ENCODE measurements at regions not wholly inside any gene's neighbourhood (a gene's known extent, or its start where the extent isn't known, plus 50 kb on each side); places are given as distances from the start of the nearest gene placed in this dataset.
"Not testable (repeated sequence)": the region's sequence is repeated elsewhere in the genome, so short reads cannot be mapped to it uniquely, and the experiment has no call there.

- peak overlapping the region; percentile 57 for H3K27ac Mint-ChIP-seq
- no peak for DNase-seq
These were observed 98.2 kb upstream of the CHD2 start for GRCh38 chr15:92801774-92802464.

GRCh38 chr15:92803536-92803851 is 96.6 kb upstream of the CHD2 start:
- H3K4me3 Mint-ChIP-seq: no peak overlapping the region
- H3K9me3 ChIP-seq (ENCODE audit: control insufficient read depth, low read length, poor library complexity, severe bottlenecking): no peaks in the 10 kb centered on the region
- H3K27ac Mint-ChIP-seq: peak overlapping the region; percentile 79
- peaks cover 4% of the 10 kb centered on the region for H3K36me3 Mint-ChIP-seq (ENCODE audit: low read depth)
- H3K4me1 Mint-ChIP-seq: peaks cover 19% of the 10 kb centered on the region
- DNase-seq (no peak), ATAC-seq (no peak)
- H3K27me3 Mint-ChIP-seq: no peaks in the 10 kb centered on the region

More at GRCh38 chr15:92801774-92802464, 98.2 kb upstream of the CHD2 start:
- ATAC-seq: no peak
- H3K9me3 ChIP-seq (ENCODE audit: control insufficient read depth, low read length, poor library complexity, severe bottlenecking): no peaks in the 10 kb centered on the region
- Mint-ChIP-seq H3K4me3 (no peak overlapping the region), H3K4me1 (peaks cover 15% of the 10 kb centered on the region), H3K27me3 (no peaks in the 10 kb centered on the region), H3K36me3 (ENCODE audit: low read depth) (peaks cover 8% of the 10 kb centered on the region)

- Mint-ChIP-seq H3K4me3 (peak overlapping the region; percentile 47), H3K27me3 (no peaks in the 10 kb centered on the region), H3K4me1 (peaks cover 20% of the 10 kb centered on the region), H3K27ac (peak overlapping the region; percentile 79), H3K36me3 (ENCODE audit: low read depth) (peaks cover 4% of the 10 kb centered on the region)
- no peaks in the 10 kb centered on the region for H3K9me3 ChIP-seq (ENCODE audit: control insufficient read depth, low read length, poor library complexity, severe bottlenecking)
- DNase-seq (peak in 1 of 3 donors; percentile 28), ATAC-seq (peak; percentile 26)
These were observed 96.1 kb upstream of the CHD2 start for GRCh38 chr15:92803852-92804609.

GRCh38 chr15:92804610-92804936 is 95.6 kb upstream of the CHD2 start:
- ATAC-seq, DNase-seq: not testable (repeated sequence)

GRCh38 chr15:92805080-92805690 is 94.9 kb upstream of the CHD2 start:
- no peaks in the 10 kb centered on the region for H3K27me3 Mint-ChIP-seq
- ATAC-seq (no peak), DNase-seq (no peak)
- H3K36me3 Mint-ChIP-seq (ENCODE audit: low read depth): peaks cover 4% of the 10 kb centered on the region
- H3K27ac Mint-ChIP-seq: no peak overlapping the region
- H3K4me1 Mint-ChIP-seq: peaks cover 23% of the 10 kb centered on the region
- no peaks in the 10 kb centered on the region for H3K9me3 ChIP-seq (ENCODE audit: control insufficient read depth, low read length, poor library complexity, severe bottlenecking)
- H3K4me3 Mint-ChIP-seq: no peak overlapping the region

More at GRCh38 chr15:92804610-92804936, 95.6 kb upstream of the CHD2 start:
- peaks cover 21% of the 10 kb centered on the region for H3K4me1 Mint-ChIP-seq
- H3K4me3 Mint-ChIP-seq; H3K36me3 Mint-ChIP-seq (ENCODE audit: low read depth); H3K9me3 ChIP-seq (ENCODE audit: control insufficient read depth, low read length, poor library complexity, severe bottlenecking); H3K27me3 Mint-ChIP-seq; H3K27ac Mint-ChIP-seq: not testable (repeated sequence)

- Mint-ChIP-seq H3K27ac (peak overlapping the region; percentile 56), H3K4me3 (peak overlapping the region; percentile 13), H3K4me1 (peaks cover 29% of the 10 kb centered on the region)
- not testable (repeated sequence) for H3K36me3 Mint-ChIP-seq (ENCODE audit: low read depth); H3K9me3 ChIP-seq (ENCODE audit: control insufficient read depth, low read length, poor library complexity, severe bottlenecking); ATAC-seq; DNase-seq; H3K27me3 Mint-ChIP-seq
These were observed 94.0 kb upstream of the CHD2 start for GRCh38 chr15:92806171-92806570.

GRCh38 chr15:92806763-92807162 is 93.4 kb upstream of the CHD2 start:
- peaks cover 27% of the 10 kb centered on the region for H3K4me1 Mint-ChIP-seq
- no peak overlapping the region for H3K4me3 Mint-ChIP-seq
- no peak for DNase-seq

GRCh38 chr15:92807971-92808571 is 92.1 kb upstream of the CHD2 start:
- ATAC-seq (no peak), DNase-seq (no peak)
- Mint-ChIP-seq H3K27ac (peak overlapping the region; percentile 99), H3K4me1 (peaks cover 27% of the 10 kb centered on the region), H3K36me3 (ENCODE audit: low read depth) (peaks cover 2% of the 10 kb centered on the region), H3K27me3 (no peaks in the 10 kb centered on the region), H3K4me3 (peak overlapping the region; percentile 91)
- H3K9me3 ChIP-seq (ENCODE audit: control insufficient read depth, low read length, poor library complexity, severe bottlenecking): no peaks in the 10 kb centered on the region

More at GRCh38 chr15:92806763-92807162, 93.4 kb upstream of the CHD2 start:
- Mint-ChIP-seq H3K36me3 (ENCODE audit: low read depth) (peaks cover 2% of the 10 kb centered on the region), H3K27ac (peak overlapping the region; percentile 99), H3K27me3 (no peaks in the 10 kb centered on the region)
- no peak for ATAC-seq
- no peaks in the 10 kb centered on the region for H3K9me3 ChIP-seq (ENCODE audit: control insufficient read depth, low read length, poor library complexity, severe bottlenecking)

- no peaks in the 10 kb centered on the region for H3K9me3 ChIP-seq (ENCODE audit: control insufficient read depth, low read length, poor library complexity, severe bottlenecking)
- H3K27ac Mint-ChIP-seq: peak overlapping the region; percentile 99
- H3K36me3 Mint-ChIP-seq (ENCODE audit: low read depth): peaks cover 2% of the 10 kb centered on the region
- DNase-seq (no peak), ATAC-seq (no peak)
- no peaks in the 10 kb centered on the region for H3K27me3 Mint-ChIP-seq
- H3K4me3 Mint-ChIP-seq: peak overlapping the region; percentile 91
- peaks cover 30% of the 10 kb centered on the region for H3K4me1 Mint-ChIP-seq
These were observed 91.5 kb upstream of the CHD2 start for GRCh38 chr15:92808598-92809063.

GRCh38 chr15:92809064-92809879 is 90.9 kb upstream of the CHD2 start:
- no peaks in the 10 kb centered on the region for H3K9me3 ChIP-seq (ENCODE audit: control insufficient read depth, low read length, poor library complexity, severe bottlenecking)
- H3K27me3 Mint-ChIP-seq: no peaks in the 10 kb centered on the region
- peaks cover 2% of the 10 kb centered on the region for H3K36me3 Mint-ChIP-seq (ENCODE audit: low read depth)
- peak overlapping the region; percentile 91 for H3K4me3 Mint-ChIP-seq
- H3K27ac Mint-ChIP-seq: peak overlapping the region; percentile 99
- peak; percentile 80 for ATAC-seq
- peak; percentile 97 to 98 (median 98) for DNase-seq
- H3K4me1 Mint-ChIP-seq: peaks cover 30% of the 10 kb centered on the region

- Mint-ChIP-seq H3K27me3 (no peaks in the 10 kb centered on the region), H3K36me3 (ENCODE audit: low read depth) (peaks cover 2% of the 10 kb centered on the region), H3K4me1 (peaks cover 30% of the 10 kb centered on the region), H3K27ac (peak overlapping the region; percentile 99), H3K4me3 (peak overlapping the region; percentile 91)
- ATAC-seq (no peak), DNase-seq (no peak)
- no peaks in the 10 kb centered on the region for H3K9me3 ChIP-seq (ENCODE audit: control insufficient read depth, low read length, poor library complexity, severe bottlenecking)
These were observed 90.2 kb upstream of the CHD2 start for GRCh38 chr15:92809880-92810361.

GRCh38 chr15:92810418-92811138 is 89.5 kb upstream of the CHD2 start:
- H3K27ac Mint-ChIP-seq: peak overlapping the region; percentile 99
- ATAC-seq: no peak
- no peaks in the 10 kb centered on the region for H3K9me3 ChIP-seq (ENCODE audit: control insufficient read depth, low read length, poor library complexity, severe bottlenecking)
- no peaks in the 10 kb centered on the region for H3K27me3 Mint-ChIP-seq
- H3K4me3 Mint-ChIP-seq: peak overlapping the region; percentile 91
- no peak for DNase-seq
- peaks cover 30% of the 10 kb centered on the region for H3K4me1 Mint-ChIP-seq
- H3K36me3 Mint-ChIP-seq (ENCODE audit: low read depth): peaks cover 2% of the 10 kb centered on the region
